GM12878 (cell line): ENCODE measurements at regions not wholly inside any gene's neighbourhood (a gene's known extent, or its start where the extent isn't known, plus 50 kb on each side); places are given as distances from the start of the nearest gene placed in this dataset.

ENCODE experiments used
- EZH2 ChIP-seq: IDR thresholded peaks from 2 replicates; pipeline ENCODE4 v1.6.1; 2012; ENCODE audit warnings: low read depth, mild to moderate bottlenecking, control low read depth, inconsistent platforms, low read length, borderline replicate concordance; ENCODE audit not compliant: control insufficient read depth
- RB1 ChIP-seq: fragments of 450-650 bp; formaldehyde crosslinking; IDR thresholded peaks from 2 replicates; pipeline ENCODE4 v1.6.1; 2017; ENCODE audit warnings: mild to moderate bottlenecking, borderline replicate concordance
- STAT3 ChIP-seq: IDR thresholded peaks from 2 replicates; pipeline ENCODE4 v1.6.1; 2011; ENCODE audit warnings: low read depth, low read length, improper control_type of control experiment

GRCh38 chr5:54772684-54773083 is 212.7 kb downstream of the ESM1 start:
- no peak for TF ChIP-seq STAT3
- TF ChIP-seq EZH2, result no peak
- TF ChIP-seq RB1, result no peak
